ENCODE measurements at regions not wholly inside any gene's neighbourhood (a gene's known extent, or its start where the extent isn't known, plus 50 kb on each side); places are given as distances from the start of the nearest gene placed in this dataset.

GRCh38 chr1:103854279-103854678 is 104.6 kb downstream of the AMY1C start:
- DNase-seq, result no peak

DNA sequence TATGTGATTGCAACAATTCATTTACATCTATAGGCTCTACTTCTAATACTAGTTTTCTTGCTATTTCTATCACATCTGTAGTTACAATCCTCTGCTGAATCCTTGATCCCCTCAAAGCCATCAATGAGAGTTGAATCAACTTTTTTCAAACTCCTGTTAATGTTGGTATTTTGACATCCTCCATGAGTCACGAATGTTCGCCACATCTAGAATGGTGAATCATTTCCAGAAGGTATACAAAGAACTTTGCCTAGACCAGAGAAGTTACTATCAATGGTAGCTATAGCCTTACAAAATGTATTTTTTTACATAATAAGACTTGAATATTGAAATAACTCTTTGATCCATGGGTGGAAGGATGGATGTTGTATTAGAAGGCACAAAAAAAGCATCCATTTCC is 110.0 kb downstream of the AMY1C start:
- no peak for DNase-seq

DNA sequence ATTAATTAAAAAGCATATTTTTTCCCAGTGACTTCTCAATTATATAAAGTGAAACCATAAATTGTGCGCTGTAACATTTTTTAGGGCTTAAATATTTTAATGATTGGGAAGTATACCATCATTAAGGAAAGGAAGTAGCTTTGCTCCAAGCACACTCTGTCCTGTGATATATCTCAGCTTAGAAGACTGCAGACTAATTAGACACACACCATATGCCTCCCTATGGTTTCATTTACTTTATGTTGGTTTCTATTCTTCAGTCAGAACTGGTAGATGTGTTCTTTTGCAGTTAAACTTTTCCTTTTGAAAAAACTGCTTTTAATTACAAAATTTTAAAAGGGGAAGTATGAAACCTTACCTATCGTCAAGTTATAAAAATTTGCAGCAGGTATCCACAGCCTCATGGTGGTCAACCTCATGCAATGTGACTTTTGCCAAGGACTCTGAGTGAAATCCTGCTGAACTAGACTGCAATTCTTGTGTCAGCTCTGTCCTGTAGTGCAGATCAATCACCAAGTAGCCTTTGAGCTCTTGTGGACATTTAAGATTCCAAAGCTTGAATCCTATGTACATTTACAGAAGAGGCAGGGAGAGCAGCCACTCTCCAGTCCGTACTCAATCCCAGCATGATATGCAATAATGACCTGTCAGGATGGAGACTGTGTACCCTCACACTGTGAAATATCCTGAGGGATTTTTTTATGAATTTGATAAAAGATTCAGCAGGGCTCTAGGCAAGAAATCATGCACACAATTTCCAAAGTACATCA is 149.1 kb downstream of the AMY1C start:
- DNase-seq, result no peak

DNA sequence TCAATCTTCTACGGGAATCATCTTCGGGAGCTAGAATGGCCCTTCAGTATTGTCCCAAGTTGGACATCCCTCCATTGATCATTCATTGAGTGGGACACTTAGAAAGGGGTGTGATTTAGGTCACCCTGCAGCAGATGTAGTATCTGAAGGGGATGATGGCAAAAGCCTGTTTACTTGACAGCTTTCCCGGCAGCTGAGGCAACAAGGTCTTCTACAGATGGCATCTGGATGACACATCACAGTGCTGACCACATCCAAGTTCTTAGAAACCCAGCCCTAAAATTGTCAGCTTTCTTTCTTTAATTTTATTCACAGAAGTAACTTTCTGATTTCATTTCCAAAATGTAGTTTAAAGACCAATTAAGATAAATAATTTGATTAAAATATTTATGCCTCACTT is 150.3 kb downstream of the AMY1C start:
- no peak for DNase-seq

- DNase-seq, result no peak
Measured at GRCh38 chr1:103901072-103901471, 151.4 kb downstream of the AMY1C start.

GRCh38 chr1:103905363-103905762 is 155.7 kb downstream of the AMY1C start:
- DNase-seq, result no peak

- no peak for DNase-seq
Measured at GRCh38 chr1:103911450-103911849, 161.8 kb downstream of the AMY1C start.

GRCh38 chr1:103917795-103918194 is 168.1 kb downstream of the AMY1C start:
- DNase-seq, result no peak

DNA sequence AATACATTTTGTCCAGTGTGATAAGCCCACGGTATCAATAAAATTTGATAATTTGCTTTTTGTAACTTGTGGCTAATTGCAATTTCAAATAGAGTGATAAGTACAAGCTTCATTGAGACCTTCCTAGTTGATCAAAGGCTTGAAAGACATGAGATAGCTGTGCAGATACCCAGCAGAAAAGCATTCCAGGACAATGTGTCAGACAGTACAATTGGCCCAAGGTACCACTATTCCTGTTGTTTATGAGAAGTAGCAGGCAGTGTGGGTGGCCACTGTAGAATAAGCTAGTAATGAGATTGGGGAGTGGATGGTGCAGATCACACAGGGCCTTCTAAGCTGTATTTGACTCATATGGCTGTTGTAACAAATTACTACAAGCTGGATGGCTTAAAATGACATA is 182.2 kb downstream of the AMY1C start:
- DNase-seq, result no peak

DNA sequence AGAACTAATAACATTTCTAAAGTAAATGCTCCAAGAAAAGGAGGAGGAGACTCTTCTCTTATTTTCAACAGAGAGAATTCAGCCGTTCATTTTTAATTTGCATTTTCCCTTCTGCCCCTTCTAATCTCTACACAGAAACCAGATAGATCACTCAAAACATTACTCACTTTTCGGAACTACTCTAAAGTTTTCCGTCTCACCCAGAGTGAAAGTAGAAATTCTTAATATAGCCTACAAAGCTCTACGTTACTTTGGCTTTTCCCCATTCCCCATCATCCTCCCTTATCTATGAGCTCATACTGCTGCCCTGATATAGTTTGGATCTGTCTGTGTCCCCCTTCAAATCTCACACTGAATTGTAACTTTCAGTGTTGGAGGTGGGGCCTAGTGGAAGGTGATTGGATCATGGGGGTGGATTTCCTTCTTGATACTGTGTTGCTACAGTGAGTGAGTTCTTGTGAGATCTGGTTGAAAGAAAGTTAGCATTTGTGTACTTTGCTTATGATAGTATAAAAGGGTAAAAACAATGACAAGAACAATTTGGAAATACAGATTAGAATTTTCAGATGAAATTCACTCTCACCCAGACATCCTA is 188.2 kb downstream of the AMY1C start:
- DNase-seq, result no peak

- DNase-seq, result no peak
Measured at GRCh38 chr1:103941086-103941485, 191.4 kb downstream of the AMY1C start.

GRCh38 chr1:103942029-103942428 is 192.3 kb downstream of the AMY1C start:
- DNase-seq, result no peak

GRCh38 chr1:103945774-103946173 is 196.1 kb downstream of the AMY1C start:
- no peak for DNase-seq

GRCh38 chr1:103948526-103948925 is 198.8 kb downstream of the AMY1C start:
- no peak for DNase-seq

DNA sequence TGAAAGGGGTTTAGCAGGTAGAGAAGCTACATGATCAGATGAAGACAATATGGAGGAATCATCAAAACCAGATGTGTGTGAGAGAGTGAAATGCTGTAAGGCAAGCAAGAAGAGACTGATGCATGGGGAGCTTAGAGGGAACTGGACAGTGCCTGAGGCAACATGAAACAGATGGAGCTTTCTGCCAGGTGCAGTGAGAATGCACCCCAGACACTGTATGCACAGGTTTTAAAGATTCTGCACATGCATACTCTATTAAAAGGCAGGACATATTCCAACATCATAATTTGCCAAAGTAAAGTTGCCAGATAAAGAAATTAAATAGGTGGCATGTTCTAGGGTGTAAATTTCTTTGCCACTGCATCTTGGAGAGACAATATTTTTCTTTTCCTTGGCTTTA is 200.1 kb downstream of the AMY1C start:
- DNase-seq, result no peak

GRCh38 chr1:103953386-103953785 is 203.7 kb downstream of the AMY1C start:
- DNase-seq, result no peak

DNA sequence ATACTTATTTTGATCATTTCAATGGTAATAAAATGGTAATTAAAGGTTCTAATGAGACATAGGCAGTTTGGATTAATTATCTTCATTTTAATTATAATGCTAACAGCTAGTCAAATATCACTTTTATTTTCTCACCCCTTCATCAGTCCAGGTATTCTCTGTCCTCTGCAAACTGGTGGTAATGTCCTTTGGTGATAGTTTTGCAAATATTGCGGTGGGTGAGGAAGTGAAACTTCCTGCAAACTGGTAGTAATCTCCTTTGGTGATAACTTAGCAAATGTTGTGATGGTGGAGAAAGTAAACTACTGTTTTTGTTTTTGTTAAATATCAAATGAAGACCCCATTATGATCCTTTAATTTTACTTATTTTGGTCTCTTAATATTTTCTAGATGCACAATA is 209.0 kb downstream of the AMY1C start:
- DNase-seq, result no peak

DNA sequence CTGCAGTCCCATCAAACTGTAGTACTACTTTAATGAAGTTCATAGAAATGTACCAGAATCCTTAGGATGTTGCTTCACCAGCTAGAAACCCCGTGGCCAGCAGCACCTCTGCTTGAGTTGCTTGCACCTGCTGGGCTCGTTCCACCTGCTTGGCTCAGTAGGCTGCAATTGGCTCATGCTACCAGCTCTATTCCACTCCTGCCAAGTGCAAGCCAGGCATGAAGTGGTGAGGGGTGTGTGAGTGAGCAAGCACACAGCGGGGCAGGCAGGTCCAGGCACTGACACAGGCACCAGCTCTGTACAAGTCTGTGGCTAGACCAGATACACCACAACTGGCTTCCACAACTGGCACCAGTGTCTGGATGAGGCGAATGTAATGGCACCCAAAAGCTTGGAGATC is 209.9 kb downstream of the AMY1C start:
- DNase-seq, result no peak

DNA sequence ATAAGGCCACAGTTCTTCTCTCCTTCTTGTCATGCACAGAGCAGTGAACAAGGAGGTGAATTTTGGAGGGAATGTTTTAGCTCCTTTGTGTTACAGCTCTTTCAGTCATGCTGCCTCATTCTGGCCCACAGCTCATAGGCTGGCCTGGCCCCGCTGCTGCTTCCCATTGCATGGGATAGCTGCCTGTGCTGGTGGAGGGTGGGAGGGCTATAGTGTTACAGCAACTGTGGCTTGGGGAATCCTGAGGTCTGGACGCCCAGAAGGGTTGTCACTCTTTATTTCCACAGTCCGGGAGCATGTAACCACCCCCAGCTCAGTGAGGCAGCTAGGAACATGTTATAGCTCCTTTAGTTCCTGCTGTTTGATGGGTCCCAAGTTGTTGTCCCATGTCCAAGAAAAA is 210.3 kb downstream of the AMY1C start:
- no peak for DNase-seq

- DNase-seq, result no peak
Measured at GRCh38 chr1:103960710-103961109, 211.0 kb downstream of the AMY1C start.

DNA sequence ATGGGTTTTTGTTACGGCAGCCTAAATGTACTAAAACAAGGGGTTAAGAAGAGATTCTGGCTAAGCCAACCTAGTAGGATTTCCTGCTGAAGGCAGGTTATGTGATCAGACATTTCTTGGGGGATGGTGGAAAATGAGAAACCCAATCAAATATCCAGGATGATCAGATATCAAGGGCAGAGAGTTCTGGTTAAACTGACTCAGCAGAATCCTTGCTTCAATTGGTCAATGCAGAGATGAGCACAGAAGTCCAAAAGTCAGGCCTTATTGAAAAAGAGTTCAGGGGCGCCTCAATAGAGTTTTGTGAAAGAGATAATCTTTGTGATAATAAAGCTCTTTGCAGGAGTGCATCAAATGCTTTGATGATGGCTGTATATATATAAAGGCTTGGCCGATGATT is 237.1 kb downstream of the AMY1C start:
- DNase-seq, result no peak

DNA sequence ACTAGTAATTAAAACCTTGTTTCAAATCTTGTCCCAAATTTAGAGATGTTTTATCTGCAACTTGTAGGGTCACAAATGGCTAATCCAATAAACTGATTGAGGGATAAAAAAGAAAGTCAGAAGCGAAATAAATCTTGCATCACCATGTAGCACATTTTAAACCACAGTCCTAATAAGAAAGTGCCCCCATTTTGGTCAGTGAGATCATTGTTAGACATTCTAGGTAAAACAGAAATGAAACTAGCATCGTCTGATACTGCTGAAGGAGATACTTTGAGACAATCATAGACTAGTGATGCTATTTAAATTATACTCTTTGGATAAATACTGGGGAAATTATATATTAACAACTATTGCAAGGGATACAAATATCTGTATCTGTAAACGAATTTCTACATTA is 247.9 kb downstream of the AMY1C start:
- DNase-seq, result no peak

DNA sequence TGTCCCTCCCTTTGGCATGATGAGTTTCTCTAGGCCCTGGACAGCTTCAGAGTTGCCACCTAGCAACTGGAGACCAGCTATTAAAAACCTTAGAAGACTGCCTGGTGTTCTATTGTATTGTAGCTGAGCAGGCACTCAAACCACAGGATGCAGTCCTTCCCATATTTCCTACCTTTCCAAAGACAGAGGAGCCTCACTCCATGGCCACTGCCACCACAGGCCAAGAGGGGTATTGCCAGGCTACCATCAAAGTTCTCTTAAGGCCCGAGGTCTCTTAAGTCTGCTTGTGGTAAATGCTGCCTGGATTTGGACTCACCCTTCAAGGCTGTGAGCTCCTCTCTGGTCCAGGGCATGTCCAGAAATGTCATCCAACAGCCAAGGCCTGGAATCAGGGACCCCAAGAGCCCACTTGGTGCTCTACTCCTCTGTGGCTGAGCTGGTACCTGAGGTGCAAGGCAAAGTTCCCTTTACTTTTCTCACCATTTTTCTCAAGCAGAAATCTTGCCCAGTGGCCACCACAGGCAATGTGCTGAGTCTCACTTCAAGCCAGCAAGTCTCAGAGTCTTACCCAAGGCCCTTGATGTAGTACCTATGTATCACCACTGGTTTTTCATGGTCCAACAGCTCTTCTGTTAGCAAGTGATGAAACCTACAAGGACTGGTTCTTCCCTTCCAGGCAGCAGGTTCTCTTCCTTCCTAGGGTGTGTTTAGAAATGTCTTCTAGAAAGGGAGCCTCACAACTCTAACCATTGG is 269.4 kb downstream of the AMY1C start:
- DNase-seq, result no peak

DNA sequence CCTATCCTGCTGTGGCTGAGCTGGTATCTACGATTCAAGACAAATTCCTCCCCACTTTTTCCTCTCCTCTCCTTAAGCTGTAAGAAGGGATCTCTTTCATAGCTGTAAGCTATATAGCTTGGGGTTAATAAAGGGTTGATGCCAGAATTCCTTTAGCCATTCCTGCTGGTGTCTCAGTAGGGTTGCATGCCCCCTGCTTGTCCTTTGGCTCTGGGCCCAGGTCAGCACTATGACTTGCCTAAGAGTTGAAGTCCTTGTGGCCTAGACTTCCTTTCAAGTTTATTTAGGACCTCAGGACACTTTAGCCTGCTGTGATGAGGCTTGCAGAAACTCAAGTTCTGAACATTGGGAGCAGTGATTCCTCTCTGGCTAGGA is 270.0 kb downstream of the AMY1C start:
- DNase-seq, result no peak

Measured in CD4-positive, alpha-beta T cell treated with Interleukin-1 beta for 1 hour (primary cell).